ENCODE measurements at regions not wholly inside any gene's neighbourhood (a gene's known extent, or its start where the extent isn't known, plus 50 kb on each side); places are given as distances from the start of the nearest gene placed in this dataset.

- intact Hi-C loops (cut with DNase I): no loop called here
- no peak for ATAC-seq (ENCODE audit: poor library complexity)
Measured at GRCh38 chr11:95506777-95507176, 275.8 kb upstream of the SESN3 start.

GRCh38 chr11:95505927-95506426, 275.0 kb upstream of the SESN3 start:
- no peak for DNase-seq
- intact Hi-C loops (cut with DNase I): no loop called here
- no peak for ATAC-seq (ENCODE audit: poor library complexity)

More at GRCh38 chr11:95506777-95507176, 275.8 kb upstream of the SESN3 start:
- no peak for DNase-seq

- ATAC-seq (ENCODE audit: poor library complexity): no peak
- intact Hi-C loops (cut with DNase I): no loop called here
- DNase-seq: no peak
Measured at GRCh38 chr11:95503047-95503446, 272.0 kb upstream of the SESN3 start.

- DNase-seq: no peak
- ATAC-seq (ENCODE audit: poor library complexity): no peak
- intact Hi-C loops (cut with DNase I): no loop called here
Measured at GRCh38 chr11:95502522-95502921, 271.5 kb upstream of the SESN3 start.

GRCh38 chr11:95501761-95502266, 270.8 kb upstream of the SESN3 start:
- intact Hi-C loops (cut with DNase I): no loop called here
- ATAC-seq (ENCODE audit: poor library complexity) (no peak), DNase-seq (no peak)

GRCh38 chr11:95500466-95500865, 269.5 kb upstream of the SESN3 start:
- intact Hi-C loops (cut with DNase I): no loop called here
- no peak for ATAC-seq (ENCODE audit: poor library complexity)
- no peak for DNase-seq

- ATAC-seq (ENCODE audit: poor library complexity): no peak
- DNase-seq: no peak
- intact Hi-C loops (cut with DNase I): no loop called here
Measured at GRCh38 chr11:95499516-95500135, 268.6 kb upstream of the SESN3 start.

- ATAC-seq (ENCODE audit: poor library complexity) (no peak), DNase-seq (no peak)
- intact Hi-C loops (cut with DNase I): no loop called here
Measured at GRCh38 chr11:95498722-95499425, 267.9 kb upstream of the SESN3 start.

- intact Hi-C loops (cut with DNase I): no loop called here
- no peak for ATAC-seq (ENCODE audit: poor library complexity)
- no peak for DNase-seq
Measured at GRCh38 chr11:95496901-95497300, 265.9 kb upstream of the SESN3 start.

- ATAC-seq (ENCODE audit: poor library complexity): no peak
- no peak for DNase-seq
- intact Hi-C loops (cut with DNase I): no loop called here
Measured at GRCh38 chr11:95495706-95496105, 264.7 kb upstream of the SESN3 start.

GRCh38 chr11:95494856-95495255, 263.9 kb upstream of the SESN3 start:
- intact Hi-C loops (cut with DNase I): no loop called here
- DNase-seq (no peak), ATAC-seq (ENCODE audit: poor library complexity) (no peak)

- ATAC-seq (ENCODE audit: poor library complexity): no peak
- intact Hi-C loops (cut with DNase I): no loop called here
- DNase-seq: no peak
Measured at GRCh38 chr11:95494167-95494566, 263.2 kb upstream of the SESN3 start.

GRCh38 chr11:95490625-95491024, 259.6 kb upstream of the SESN3 start:
- DNase-seq: no peak
- intact Hi-C loops (cut with DNase I): no loop called here
- ATAC-seq (ENCODE audit: poor library complexity): no peak

GRCh38 chr11:95487938-95488337, 256.9 kb upstream of the SESN3 start:
- no peak for ATAC-seq (ENCODE audit: poor library complexity)
- intact Hi-C loops (cut with DNase I): no loop called here
- no peak for DNase-seq

GRCh38 chr11:95487391-95487790, 256.4 kb upstream of the SESN3 start:
- intact Hi-C loops (cut with DNase I): no loop called here
- ATAC-seq (ENCODE audit: poor library complexity): no peak

GRCh38 chr11:95486979-95487378, 256.0 kb upstream of the SESN3 start:
- DNase-seq (no peak), ATAC-seq (ENCODE audit: poor library complexity) (no peak)
- intact Hi-C loops (cut with DNase I): no loop called here

More at GRCh38 chr11:95487391-95487790, 256.4 kb upstream of the SESN3 start:
- no peak for DNase-seq

- no peak for DNase-seq
- ATAC-seq (ENCODE audit: poor library complexity): no peak
- intact Hi-C loops (cut with DNase I): no loop called here
Measured at GRCh38 chr11:95486466-95486865, 255.5 kb upstream of the SESN3 start.

- intact Hi-C loops (cut with DNase I): no loop called here
- ATAC-seq (ENCODE audit: poor library complexity): no peak
Measured at GRCh38 chr11:95485115-95485900, 254.3 kb upstream of the SESN3 start.

GRCh38 chr11:95483339-95483738, 252.3 kb upstream of the SESN3 start:
- ATAC-seq (ENCODE audit: poor library complexity) (no peak), DNase-seq (no peak)
- intact Hi-C loops (cut with DNase I): no loop called here

More at GRCh38 chr11:95485115-95485900, 254.3 kb upstream of the SESN3 start:
- no peak for DNase-seq

Measured in Right ventricle myocardium superior (tissue), 1 donor.